Stomach smooth muscle (tissue), 2 donors: ENCODE measurements at regions not wholly inside any gene's neighbourhood (a gene's known extent, or its start where the extent isn't known, plus 50 kb on each side); places are given as distances from the start of the nearest gene placed in this dataset.
"Not testable (repeated sequence)": the region's sequence is repeated elsewhere in the genome, so short reads cannot be mapped to it uniquely, and the experiment has no call there.

Experiments
- H3K27ac ChIP-seq: one replicate; pipeline ENCODE4 v1.7.0; 2013; ENCODE audit warnings: mild to moderate bottlenecking, low read length, inconsistent platforms
- H3K27me3 ChIP-seq, 2 donors: one replicate each; pipeline ENCODE4 v1.7.0; 2013; ENCODE audit warnings: low read length in 2 of 2; ENCODE audit not compliant: insufficient read depth in 2 of 2, control insufficient read depth in 1 of 2
- H3K36me3 ChIP-seq, 2 donors: one replicate each; pipeline ENCODE4 v1.7.0; 2013; ENCODE audit warnings: low read length in 2 of 2; ENCODE audit not compliant: control insufficient read depth in 2 of 2, insufficient read depth in 2 of 2
- H3K4me1 ChIP-seq: one replicate; pipeline ENCODE4 v1.7.0; 2013; ENCODE audit warnings: low read length; ENCODE audit not compliant: control insufficient read depth, insufficient read depth
- H3K4me3 ChIP-seq, 2 donors: one replicate each; pipeline ENCODE4 v1.7.0; 2013; ENCODE audit warnings: low read length in 2 of 2
- H3K9ac ChIP-seq, 2 donors: one replicate each; pipeline ENCODE4 v1.7.0; 2013; ENCODE audit warnings: low read length in 2 of 2, mild to moderate bottlenecking in 1 of 2
- H3K9me3 ChIP-seq, 2 donors: one replicate each; pipeline ENCODE4 v1.7.0; 2013; ENCODE audit warnings: low read length in 2 of 2; ENCODE audit not compliant: control insufficient read depth in 2 of 2
- donor health status: healthy.
- donor health status: Pancreatic carcinoma.

GRCh38 chr1:95167503-95167902 is 50.3 kb downstream of the TLCD4 start:
- H3K4me1 ChIP-seq, H3K27ac ChIP-seq, H3K9ac ChIP-seq, H3K4me3 ChIP-seq, H3K36me3 ChIP-seq, H3K27me3 ChIP-seq, H3K9me3 ChIP-seq: not testable (repeated sequence)

GRCh38 chr1:95168028-95168427 is 50.9 kb downstream of the TLCD4 start:
- H3K4me1 ChIP-seq: no peaks in the 10 kb centered on the region
- H3K4me3 ChIP-seq: no peak overlapping the region
- no peaks in the 10 kb centered on the region for H3K27me3 ChIP-seq
- peaks cover 0 to 2% of the 10 kb centered on the region in 2 donors for H3K36me3 ChIP-seq
- peaks cover 0 to 5% of the 10 kb centered on the region in 2 donors for H3K9me3 ChIP-seq
- H3K27ac ChIP-seq: no peak overlapping the region
- no peak overlapping the region for H3K9ac ChIP-seq

- H3K9ac ChIP-seq: no peak overlapping the region
- no peak overlapping the region for H3K4me3 ChIP-seq
- H3K9me3 ChIP-seq: peaks cover 0 to 5% of the 10 kb centered on the region in 2 donors
- H3K27ac ChIP-seq: no peak overlapping the region
- H3K27me3 ChIP-seq: no peaks in the 10 kb centered on the region
- H3K4me1 ChIP-seq: no peaks in the 10 kb centered on the region
- H3K36me3 ChIP-seq: peaks cover 0 to 2% of the 10 kb centered on the region in 2 donors
These were observed 51.7 kb downstream of the TLCD4 start for GRCh38 chr1:95168761-95169351.

GRCh38 chr1:95169548-95169947 is 52.4 kb downstream of the TLCD4 start:
- Histone ChIP-seq H3K9me3 (no peaks in the 10 kb centered on the region), H3K9ac (no peak overlapping the region), H3K27me3 (no peaks in the 10 kb centered on the region), H3K27ac (no peak overlapping the region), H3K4me1 (no peaks in the 10 kb centered on the region), H3K36me3 (peaks cover 0 to 2% of the 10 kb centered on the region in 2 donors), H3K4me3 (no peak overlapping the region)

- Histone ChIP-seq H3K9ac (no peak overlapping the region), H3K9me3 (no peaks in the 10 kb centered on the region), H3K4me3 (no peak overlapping the region), H3K27me3 (no peaks in the 10 kb centered on the region), H3K36me3 (peaks cover 0 to 4% of the 10 kb centered on the region in 2 donors), H3K4me1 (no peaks in the 10 kb centered on the region), H3K27ac (no peak overlapping the region)
These were observed 54.4 kb downstream of the TLCD4 start for GRCh38 chr1:95171270-95172245.

- H3K36me3 ChIP-seq: peaks cover 0 to 4% of the 10 kb centered on the region in 2 donors
- H3K27ac ChIP-seq: no peak overlapping the region
- H3K9me3 ChIP-seq: no peaks in the 10 kb centered on the region
- H3K4me1 ChIP-seq: peaks cover 10% of the 10 kb centered on the region
- no peak overlapping the region for H3K4me3 ChIP-seq
- H3K9ac ChIP-seq: no peak overlapping the region
- H3K27me3 ChIP-seq: no peaks in the 10 kb centered on the region
These were observed 57.1 kb upstream of the RWDD3 start for GRCh38 chr1:95176861-95177260.

- peaks cover 0 to 4% of the 10 kb centered on the region in 2 donors for H3K36me3 ChIP-seq
- peak overlapping the region; percentile 14 to 17 for H3K4me3 ChIP-seq
- H3K27ac ChIP-seq: peak overlapping the region; percentile 46
- no peaks in the 10 kb centered on the region for H3K27me3 ChIP-seq
- no peak overlapping the region for H3K9ac ChIP-seq
- no peaks in the 10 kb centered on the region for H3K9me3 ChIP-seq
- H3K4me1 ChIP-seq: peaks cover 10% of the 10 kb centered on the region
These were observed 54.6 kb upstream of the RWDD3 start for GRCh38 chr1:95179205-95179986.

GRCh38 chr1:95180371-95180770 is 53.6 kb upstream of the RWDD3 start:
- no peak overlapping the region for H3K9ac ChIP-seq
- H3K9me3 ChIP-seq: no peaks in the 10 kb centered on the region
- H3K27ac ChIP-seq: no peak overlapping the region
- H3K36me3 ChIP-seq: peaks cover 0 to 2% of the 10 kb centered on the region in 2 donors
- H3K4me3 ChIP-seq: no peak overlapping the region
- no peaks in the 10 kb centered on the region for H3K27me3 ChIP-seq
- peaks cover 10% of the 10 kb centered on the region for H3K4me1 ChIP-seq

GRCh38 chr1:95181096-95181495 is 52.9 kb upstream of the RWDD3 start:
- Histone ChIP-seq H3K9me3 (no peaks in the 10 kb centered on the region), H3K4me3 (no peak overlapping the region), H3K27me3 (no peaks in the 10 kb centered on the region), H3K27ac (no peak overlapping the region), H3K36me3 (no peaks in the 10 kb centered on the region), H3K4me1 (peaks cover 10% of the 10 kb centered on the region), H3K9ac (no peak overlapping the region)

- no peaks in the 10 kb centered on the region for H3K36me3 ChIP-seq
- H3K4me3 ChIP-seq: no peak overlapping the region
- H3K9ac ChIP-seq: no peak overlapping the region
- no peak overlapping the region for H3K27ac ChIP-seq
- H3K27me3 ChIP-seq: no peaks in the 10 kb centered on the region
- H3K9me3 ChIP-seq: no peaks in the 10 kb centered on the region
- H3K4me1 ChIP-seq: peaks cover 7% of the 10 kb centered on the region
These were observed 50.1 kb upstream of the RWDD3 start for GRCh38 chr1:95183952-95184351.
